ENCODE measurements at regions not wholly inside any gene's neighbourhood (a gene's known extent, or its start where the extent isn't known, plus 50 kb on each side); places are given as distances from the start of the nearest gene placed in this dataset.

- H3K79me2 ChIP-seq (ENCODE audit: control insufficient read depth, insufficient read depth, low read length, poor library complexity) = no peaks in the 10 kb centered on the region
- no peak for DNase-seq
- no peaks in the 10 kb centered on the region for H3K27me3 ChIP-seq (ENCODE audit: insufficient read depth, low read length)
- H2BK12ac ChIP-seq (ENCODE audit: low read length) = no peak overlapping the region
- no peak overlapping the region for H2AK5ac ChIP-seq (ENCODE audit: low read length)
- no peak overlapping the region for H3K14ac ChIP-seq (ENCODE audit: low read length)
- no peak overlapping the region for H4K8ac ChIP-seq (ENCODE audit: low read depth, low read length)
- H3K9ac ChIP-seq (ENCODE audit: low read length) = no peak overlapping the region
- H3K18ac ChIP-seq (ENCODE audit: low read length) = no peak overlapping the region
- no peak overlapping the region for H3K4me2 ChIP-seq (ENCODE audit: low read length)
- no CpG with 5 or more reads among the region's 33 CpGs for WGBS (ENCODE audit: extremely low coverage, insufficient coverage, insufficient read length)
- no peak overlapping the region for H2AFZ ChIP-seq (ENCODE audit: insufficient read depth, low read length, poor library complexity)
- no peak overlapping the region for H3K4ac ChIP-seq (ENCODE audit: low read depth, low read length)
- H3K4me1 ChIP-seq (ENCODE audit: control insufficient read depth in 1 of 2, insufficient read depth in 2 of 2, low read length in 2 of 2) = no peaks in the 10 kb centered on the region
- no peak overlapping the region for H2BK120ac ChIP-seq (ENCODE audit: insufficient read depth, low read length, poor library complexity)
- no peak overlapping the region for H4K91ac ChIP-seq (ENCODE audit: low read depth, low read length)
- H3K79me1 ChIP-seq (ENCODE audit: low read length) = no peaks in the 10 kb centered on the region
- no peak overlapping the region for H4K12ac ChIP-seq (ENCODE audit: low read depth, low read length)
- H3K4me3 ChIP-seq (ENCODE audit: low read depth, low read length) = no peak overlapping the region
- no peak overlapping the region for H3K23ac ChIP-seq (ENCODE audit: low read length)
- no peak overlapping the region for H3K27ac ChIP-seq (ENCODE audit: low read depth, low read length)
- H2BK5ac ChIP-seq (ENCODE audit: low read depth, low read length, poor library complexity) = no peak overlapping the region
- peaks cover 12% of the 10 kb centered on the region for H3K9me3 ChIP-seq (ENCODE audit: insufficient read depth, low read depth, low read length)
- no peaks in the 10 kb centered on the region for H3K36me3 ChIP-seq (ENCODE audit: control insufficient read depth in 1 of 2, insufficient read depth in 2 of 2, low read length in 2 of 2)
These were observed 74.8 kb upstream of the RXRA start for GRCh38 chr9:134251296-134252069.

- no peaks in the 10 kb centered on the region for H3K36me3 ChIP-seq (ENCODE audit: control insufficient read depth in 1 of 2, insufficient read depth in 2 of 2, low read length in 2 of 2)
- no CpG with 5 or more reads among the region's 23 CpGs for WGBS (ENCODE audit: extremely low coverage, insufficient coverage, insufficient read length)
- no peak for DNase-seq
- H2AFZ ChIP-seq (ENCODE audit: insufficient read depth, low read length, poor library complexity) = no peak overlapping the region
- no peak overlapping the region for H3K14ac ChIP-seq (ENCODE audit: low read length)
- no peaks in the 10 kb centered on the region for H3K79me2 ChIP-seq (ENCODE audit: control insufficient read depth, insufficient read depth, low read length, poor library complexity)
- no peak overlapping the region for H2AK5ac ChIP-seq (ENCODE audit: low read length)
- no peak overlapping the region for H4K91ac ChIP-seq (ENCODE audit: low read depth, low read length)
- H3K4me1 ChIP-seq (ENCODE audit: control insufficient read depth in 1 of 2, insufficient read depth in 2 of 2, low read length in 2 of 2) = no peaks in the 10 kb centered on the region
- no peaks in the 10 kb centered on the region for H3K79me1 ChIP-seq (ENCODE audit: low read length)
- H3K4me3 ChIP-seq (ENCODE audit: low read depth, low read length) = no peak overlapping the region
- H3K23ac ChIP-seq (ENCODE audit: low read length) = no peak overlapping the region
- H3K9ac ChIP-seq (ENCODE audit: low read length) = no peak overlapping the region
- no peak overlapping the region for H4K8ac ChIP-seq (ENCODE audit: low read depth, low read length)
- no peaks in the 10 kb centered on the region for H3K27me3 ChIP-seq (ENCODE audit: insufficient read depth, low read length)
- peaks cover 12% of the 10 kb centered on the region for H3K9me3 ChIP-seq (ENCODE audit: insufficient read depth, low read depth, low read length)
- H3K18ac ChIP-seq (ENCODE audit: low read length) = no peak overlapping the region
- no peak overlapping the region for H2BK120ac ChIP-seq (ENCODE audit: insufficient read depth, low read length, poor library complexity)
- no peak overlapping the region for H4K12ac ChIP-seq (ENCODE audit: low read depth, low read length)
- H3K27ac ChIP-seq (ENCODE audit: low read depth, low read length) = no peak overlapping the region
- H3K4me2 ChIP-seq (ENCODE audit: low read length) = no peak overlapping the region
- no peak overlapping the region for H2BK5ac ChIP-seq (ENCODE audit: low read depth, low read length, poor library complexity)
- no peak overlapping the region for H3K4ac ChIP-seq (ENCODE audit: low read depth, low read length)
- H2BK12ac ChIP-seq (ENCODE audit: low read length) = no peak overlapping the region
These were observed 74.0 kb upstream of the RXRA start for GRCh38 chr9:134252084-134252830.

- Histone ChIP-seq H3K9ac (ENCODE audit: low read length) (no peak overlapping the region), H2BK5ac (ENCODE audit: low read depth, low read length, poor library complexity) (no peak overlapping the region), H3K79me1 (ENCODE audit: low read length) (no peaks in the 10 kb centered on the region), H3K4me1 (ENCODE audit: control insufficient read depth in 1 of 2, insufficient read depth in 2 of 2, low read length in 2 of 2) (no peaks in the 10 kb centered on the region), H4K8ac (ENCODE audit: low read depth, low read length) (no peak overlapping the region), H3K9me3 (ENCODE audit: insufficient read depth, low read depth, low read length) (peaks cover 6% of the 10 kb centered on the region), H3K4me3 (ENCODE audit: low read depth, low read length) (no peak overlapping the region), H2BK12ac (ENCODE audit: low read length) (no peak overlapping the region), H4K12ac (ENCODE audit: low read depth, low read length) (no peak overlapping the region), H3K27ac (ENCODE audit: low read depth, low read length) (no peak overlapping the region), H4K91ac (ENCODE audit: low read depth, low read length) (no peak overlapping the region), H2AK5ac (ENCODE audit: low read length) (no peak overlapping the region), H2AFZ (ENCODE audit: insufficient read depth, low read length, poor library complexity) (no peak overlapping the region), H3K4me2 (ENCODE audit: low read length) (no peak overlapping the region), H3K36me3 (ENCODE audit: control insufficient read depth in 1 of 2, insufficient read depth in 2 of 2, low read length in 2 of 2) (no peaks in the 10 kb centered on the region), H3K79me2 (ENCODE audit: control insufficient read depth, insufficient read depth, low read length, poor library complexity) (no peaks in the 10 kb centered on the region), H3K18ac (ENCODE audit: low read length) (no peak overlapping the region), H3K4ac (ENCODE audit: low read depth, low read length) (no peak overlapping the region), H3K27me3 (ENCODE audit: insufficient read depth, low read length) (no peaks in the 10 kb centered on the region), H2BK120ac (ENCODE audit: insufficient read depth, low read length, poor library complexity) (no peak overlapping the region), H3K14ac (ENCODE audit: low read length) (no peak overlapping the region), H3K23ac (ENCODE audit: low read length) (no peak overlapping the region)
- no CpG with 5 or more reads among the region's 4 CpGs for WGBS (ENCODE audit: extremely low coverage, insufficient coverage, insufficient read length)
- no peak for DNase-seq
These were observed 72.5 kb upstream of the RXRA start for GRCh38 chr9:134253606-134254205.

GRCh38 chr9:134258332-134258731 is 67.9 kb upstream of the RXRA start:
- Histone ChIP-seq H3K27me3 (ENCODE audit: insufficient read depth, low read length) (no peaks in the 10 kb centered on the region), H3K4me3 (ENCODE audit: low read depth, low read length) (no peak overlapping the region), H3K4me1 (ENCODE audit: control insufficient read depth in 1 of 2, insufficient read depth in 2 of 2, low read length in 2 of 2) (no peaks in the 10 kb centered on the region), H2AK5ac (ENCODE audit: low read length) (no peak overlapping the region), H3K4me2 (ENCODE audit: low read length) (no peak overlapping the region), H3K36me3 (ENCODE audit: control insufficient read depth in 1 of 2, insufficient read depth in 2 of 2, low read length in 2 of 2) (no peaks in the 10 kb centered on the region), H3K18ac (ENCODE audit: low read length) (no peak overlapping the region), H3K9ac (ENCODE audit: low read length) (no peak overlapping the region), H3K9me3 (ENCODE audit: insufficient read depth, low read depth, low read length) (no peaks in the 10 kb centered on the region), H3K79me2 (ENCODE audit: control insufficient read depth, insufficient read depth, low read length, poor library complexity) (no peaks in the 10 kb centered on the region), H4K91ac (ENCODE audit: low read depth, low read length) (no peak overlapping the region), H2AFZ (ENCODE audit: insufficient read depth, low read length, poor library complexity) (no peak overlapping the region), H3K79me1 (ENCODE audit: low read length) (no peaks in the 10 kb centered on the region), H4K12ac (ENCODE audit: low read depth, low read length) (no peak overlapping the region), H4K8ac (ENCODE audit: low read depth, low read length) (no peak overlapping the region), H3K4ac (ENCODE audit: low read depth, low read length) (no peak overlapping the region), H3K27ac (ENCODE audit: low read depth, low read length) (no peak overlapping the region), H2BK12ac (ENCODE audit: low read length) (no peak overlapping the region), H2BK120ac (ENCODE audit: insufficient read depth, low read length, poor library complexity) (no peak overlapping the region), H2BK5ac (ENCODE audit: low read depth, low read length, poor library complexity) (no peak overlapping the region), H3K14ac (ENCODE audit: low read length) (no peak overlapping the region), H3K23ac (ENCODE audit: low read length) (no peak overlapping the region)
- no peak for DNase-seq
- no CpG with 5 or more reads among the region's 10 CpGs for WGBS (ENCODE audit: extremely low coverage, insufficient coverage, insufficient read length)

Measured in trophoblast cell (in vitro differentiated cells and primary cell).